ENCODE measurements at regions not wholly inside any gene's neighbourhood (a gene's known extent, or its start where the extent isn't known, plus 50 kb on each side); places are given as distances from the start of the nearest gene placed in this dataset.
A peak's percentile ranks its signal among the peaks of the same experiment; 100 is the strongest.
"Not testable (repeated sequence)": the region's sequence is repeated elsewhere in the genome, so short reads cannot be mapped to it uniquely, and the experiment has no call there.

DNA sequence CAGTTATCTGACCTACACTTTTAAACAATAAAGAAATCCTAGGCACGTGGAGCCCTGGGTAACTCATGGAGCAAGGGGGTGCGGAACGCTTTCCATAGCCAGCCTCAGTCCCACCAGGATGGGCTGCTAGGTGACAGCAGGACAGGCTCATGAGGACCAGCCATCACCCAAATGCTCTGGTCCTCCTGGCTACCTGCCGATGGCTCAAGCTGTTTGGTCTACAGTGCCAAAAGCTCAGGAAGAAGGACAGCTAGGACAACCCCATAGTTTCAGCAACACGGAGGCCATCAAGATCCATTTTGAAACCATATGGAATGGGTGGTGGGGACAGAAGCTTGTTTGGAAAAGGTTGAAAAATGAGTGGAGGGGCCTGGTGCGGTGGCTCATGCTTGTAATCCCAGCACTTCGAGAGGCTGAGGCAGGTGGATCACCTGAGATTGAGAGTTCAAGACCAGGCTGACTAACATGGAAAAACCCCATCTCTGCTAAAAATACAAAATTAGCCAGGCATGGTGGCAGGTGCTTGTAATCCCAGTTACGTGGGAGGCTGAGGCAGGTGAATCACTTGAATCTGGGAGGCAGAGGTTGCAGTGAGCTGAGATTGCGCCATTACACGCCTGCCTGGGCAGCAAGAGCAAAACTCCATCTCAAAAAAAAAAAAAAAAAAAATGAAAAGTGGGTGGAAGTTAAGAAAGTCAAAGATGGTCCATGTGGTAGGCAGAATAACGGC lies 93.7 kb upstream of the ALDH3B2 start:
- peak in 1 of 2 experiments; percentile 26 for DNase-seq

DNA sequence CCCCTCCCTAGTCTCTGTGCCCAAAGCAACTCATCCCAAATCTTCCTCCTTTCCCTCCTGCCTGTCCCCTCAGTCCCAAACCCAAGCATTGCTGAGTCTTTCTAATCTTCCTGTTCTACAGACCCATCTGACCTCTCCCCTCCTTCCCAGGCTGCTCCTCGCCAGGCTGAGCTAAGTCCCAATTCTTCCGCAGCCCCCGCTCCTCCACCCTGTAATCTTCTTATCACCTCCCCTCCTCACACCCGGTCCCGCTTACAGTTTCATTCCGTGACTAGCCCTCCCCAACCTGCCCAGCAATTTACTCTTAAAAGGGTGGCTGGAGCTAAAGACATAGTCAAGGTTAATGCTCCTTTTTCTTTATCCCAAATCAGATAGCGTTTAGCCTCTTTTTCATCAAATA lies 86.8 kb upstream of the ALDH3B2 start:
- not testable (repeated sequence) for DNase-seq

GRCh38 chr11:67759321-67759720 lies 84.9 kb upstream of the ALDH3B2 start:
- DNase-seq: not testable (repeated sequence)

GRCh38 chr11:67758467-67758866 lies 84.0 kb upstream of the ALDH3B2 start:
- not testable (repeated sequence) for DNase-seq

DNA sequence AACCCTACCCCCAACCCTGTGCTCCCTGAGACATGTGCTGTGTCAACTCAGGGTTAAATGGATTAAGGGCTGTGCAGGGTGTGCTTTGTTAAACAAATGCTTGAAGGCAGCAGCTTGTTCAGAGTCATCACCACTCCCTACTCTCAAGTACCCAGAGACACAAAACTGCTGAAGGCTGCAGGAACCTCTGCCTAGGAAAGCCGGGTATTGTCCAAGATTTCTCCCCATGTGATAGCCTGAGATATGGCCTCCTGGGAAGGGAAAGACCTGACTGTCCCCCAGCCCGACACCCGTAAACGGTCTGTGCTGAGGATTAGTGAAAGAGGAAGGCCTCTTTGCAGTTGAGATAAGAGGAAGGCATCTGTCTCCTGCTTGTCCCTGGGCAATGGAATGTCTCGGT lies 83.6 kb upstream of the ALDH3B2 start:
- not testable (repeated sequence) for DNase-seq

GRCh38 chr11:67753820-67754219 lies 79.4 kb upstream of the ALDH3B2 start:
- DNase-seq: not testable (repeated sequence)

GRCh38 chr11:67745181-67745726 lies 70.8 kb upstream of the ALDH3B2 start:
- DNase-seq: no peak

- DNase-seq: not testable (repeated sequence)
These were observed 69.8 kb upstream of the ALDH3B2 start for GRCh38 chr11:67744231-67744630.

DNA sequence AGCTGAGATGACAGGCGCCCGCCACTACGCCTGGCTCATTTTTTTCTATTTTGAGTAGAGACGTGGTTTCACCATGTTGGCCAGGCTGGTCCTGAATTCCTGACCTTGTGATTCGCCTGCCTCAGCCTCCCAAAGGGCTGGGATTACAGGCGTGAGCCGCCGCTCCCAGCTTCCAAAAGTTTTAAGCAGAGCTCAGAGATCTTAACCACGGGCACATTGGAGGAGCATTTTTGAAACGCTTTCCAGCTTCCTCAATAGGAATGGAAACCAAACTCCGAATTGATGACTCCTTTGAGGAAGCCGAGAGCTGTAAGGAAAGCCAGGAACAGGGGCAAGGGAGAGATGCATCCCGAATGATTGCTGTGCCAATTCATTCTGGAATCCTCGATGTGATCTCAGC lies 63.8 kb upstream of the ALDH3B2 start:
- not testable (repeated sequence) for DNase-seq

DNA sequence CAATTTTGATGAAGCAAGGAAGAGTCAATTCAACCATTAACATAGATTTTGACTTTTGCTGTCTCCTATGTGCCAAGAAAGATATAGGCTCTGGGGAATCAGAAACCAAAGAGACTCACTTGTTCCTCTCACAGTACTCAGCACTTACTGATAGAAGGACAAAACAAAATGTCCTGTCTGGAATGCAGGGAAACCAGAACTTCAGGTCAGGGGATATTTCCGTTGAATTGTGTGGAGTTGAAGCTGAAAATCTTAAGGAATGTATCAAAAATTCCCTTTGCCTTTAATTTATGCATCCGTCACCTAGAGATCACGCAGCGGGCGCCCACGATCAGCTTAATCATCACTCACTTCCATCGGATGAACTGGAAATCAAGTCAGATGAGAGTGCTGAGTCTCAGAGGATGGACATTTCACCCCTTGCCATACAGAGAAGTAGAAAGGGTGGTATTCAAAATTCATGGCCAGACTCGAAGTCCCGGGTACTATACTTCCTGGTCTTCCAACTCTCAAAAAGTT lies 63.2 kb upstream of the ALDH3B2 start:
- not testable (repeated sequence) for DNase-seq

- peak; percentile 54 to 59 for DNase-seq
These were observed 57.8 kb upstream of the ALDH3B2 start for GRCh38 chr11:67732045-67732787.

DNA sequence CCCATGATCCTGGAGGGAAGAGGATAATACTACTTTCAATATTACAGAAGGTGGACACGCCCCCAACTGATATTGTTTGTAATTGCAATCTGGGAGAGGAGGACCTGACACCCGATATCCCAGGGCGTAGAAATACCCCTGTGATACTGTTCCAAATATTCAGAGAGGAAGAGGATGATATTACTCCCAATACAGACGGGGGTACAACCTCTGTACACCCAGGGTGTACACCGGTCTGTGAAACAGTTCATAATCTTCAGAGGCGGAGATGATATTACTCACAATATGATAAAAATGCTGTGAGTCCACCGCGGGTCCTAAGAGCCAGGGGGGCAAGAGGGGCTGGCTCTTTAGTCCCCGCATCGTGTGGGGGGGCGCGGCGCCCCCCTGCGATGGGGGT lies 57.2 kb upstream of the ALDH3B2 start:
- DNase-seq: no peak

DNA sequence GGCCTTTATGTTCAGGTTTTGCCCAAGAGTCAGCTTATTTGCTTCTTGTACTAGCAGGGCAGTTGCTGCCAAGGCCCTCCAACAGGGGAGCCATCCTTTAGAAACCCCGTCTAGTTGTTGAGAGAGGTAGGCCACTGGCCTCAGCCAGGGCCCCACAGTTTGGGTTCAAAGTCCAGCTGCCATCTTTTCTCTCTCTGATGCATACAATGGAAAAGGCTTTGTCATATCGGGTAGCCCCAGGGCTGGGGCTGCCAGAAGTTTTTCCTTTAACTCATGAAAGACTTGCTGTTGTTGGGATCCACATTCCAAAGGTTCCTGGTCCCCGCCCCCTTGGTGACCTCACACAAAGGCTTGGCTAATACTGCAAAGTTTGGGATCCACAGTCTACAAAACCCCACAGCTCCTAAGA lies 53.7 kb upstream of the ALDH3B2 start:
- DNase-seq: not testable (repeated sequence)

DNA sequence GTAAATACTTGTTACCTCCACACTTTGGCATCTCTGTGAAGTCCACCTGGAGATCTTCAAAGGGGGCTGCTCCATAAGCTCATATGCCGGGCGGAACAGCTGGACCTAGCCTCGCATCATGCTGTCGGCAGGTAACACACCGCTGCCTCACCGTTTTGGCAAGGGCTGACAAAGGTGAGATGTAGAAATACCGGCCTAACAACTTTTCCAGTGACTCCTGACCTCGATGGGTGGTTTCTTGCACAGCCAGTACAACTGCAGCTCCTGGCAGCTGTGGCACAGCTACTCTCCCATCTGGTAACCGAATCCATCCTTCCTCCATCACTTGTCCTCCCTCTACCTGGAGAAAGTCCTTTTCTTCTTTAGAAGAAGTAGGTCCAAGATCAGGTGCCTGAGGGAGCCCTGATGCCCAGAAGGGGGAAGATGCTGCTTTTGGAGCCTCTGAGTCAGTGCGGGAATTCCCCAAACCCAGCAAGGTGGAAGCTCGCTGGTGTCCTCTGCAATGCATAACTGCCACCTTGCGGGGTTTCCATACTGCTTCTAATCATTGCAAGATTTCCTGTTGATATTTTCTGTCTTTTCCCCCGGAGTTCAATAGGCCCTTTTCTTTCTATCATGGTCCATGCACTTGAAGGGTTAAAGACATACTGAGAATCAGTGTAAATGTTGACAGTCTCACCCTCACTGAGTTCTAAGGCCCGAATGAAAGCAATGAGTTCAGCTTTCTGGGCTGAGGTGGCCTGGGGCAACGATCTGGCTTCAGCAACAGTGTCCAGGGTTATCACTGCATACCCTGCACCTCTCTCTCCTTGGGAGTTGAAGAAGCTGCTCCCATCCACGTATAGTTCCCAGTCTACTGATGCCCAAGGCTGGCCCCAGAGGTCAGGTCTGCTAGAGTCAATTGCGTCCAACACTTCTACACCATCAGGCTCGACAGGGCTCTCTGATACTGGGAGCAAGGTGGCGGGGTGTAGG lies 52.9 kb upstream of the ALDH3B2 start:
- peak; percentile 61 to 69 for DNase-seq

Data from activated T-cell treated with anti-CD3 and anti-CD28 coated beads, Interleukin-2, amount 50 U/mL, for 48 hours (primary cell).